ENCODE measurements at regions not wholly inside any gene's neighbourhood (a gene's known extent, or its start where the extent isn't known, plus 50 kb on each side); places are given as distances from the start of the nearest gene placed in this dataset.
"Not testable (repeated sequence)": the region's sequence is repeated elsewhere in the genome, so short reads cannot be mapped to it uniquely, and the experiment has no call there.

- DNase-seq = not testable (repeated sequence)
Measured at GRCh38 chr1:143764831-143765230, 207.0 kb downstream of the FAM72C start.

- not testable (repeated sequence) for DNase-seq
Measured at GRCh38 chr1:143760366-143760765, 211.4 kb downstream of the FAM72C start.

GRCh38 chr1:143755961-143756360 is 215.8 kb downstream of the FAM72C start:
- not testable (repeated sequence) for DNase-seq

- no peak for DNase-seq
Measured at GRCh38 chr1:143748906-143749305, 222.9 kb downstream of the FAM72C start.

- DNase-seq = no peak
Measured at GRCh38 chr1:143736562-143736961, 235.2 kb downstream of the FAM72C start.

GRCh38 chr1:143735764-143736461 is 235.9 kb downstream of the FAM72C start:
- DNase-seq = peak; percentile 30

GRCh38 chr1:143734261-143734660 is 237.5 kb downstream of the FAM72C start:
- DNase-seq = not testable (repeated sequence)

- not testable (repeated sequence) for DNase-seq
Measured at GRCh38 chr1:143730890-143731289, 240.9 kb downstream of the FAM72C start.

GRCh38 chr1:143729449-143730111 is 242.2 kb downstream of the FAM72C start:
- DNase-seq = not testable (repeated sequence)

- DNase-seq = not testable (repeated sequence)
Measured at GRCh38 chr1:143728802-143729448, 242.9 kb downstream of the FAM72C start.

- no peak for DNase-seq
Measured at GRCh38 chr1:143727263-143727662, 244.5 kb downstream of the FAM72C start.

GRCh38 chr1:143721024-143721373 is 250.8 kb downstream of the FAM72C start:
- DNase-seq = no peak

GRCh38 chr1:143720087-143721023 is 251.4 kb downstream of the FAM72C start:
- DNase-seq = no peak

- no peak for DNase-seq
Measured at GRCh38 chr1:143718524-143718923, 253.3 kb downstream of the FAM72C start.

GRCh38 chr1:143718021-143718420 is 253.8 kb downstream of the FAM72C start:
- DNase-seq = no peak

GRCh38 chr1:143717434-143717833 is 254.4 kb downstream of the FAM72C start:
- no peak for DNase-seq

- not testable (repeated sequence) for DNase-seq
Measured at GRCh38 chr1:143714913-143715312, 256.9 kb downstream of the FAM72C start.

- peak; percentile 15 for DNase-seq
Measured at GRCh38 chr1:143709606-143710259, 262.1 kb downstream of the FAM72C start.

- not testable (repeated sequence) for DNase-seq
Measured at GRCh38 chr1:143702739-143703138, 269.0 kb downstream of the FAM72C start.

- DNase-seq = no peak
Measured at GRCh38 chr1:143699731-143700130, 272.1 kb downstream of the FAM72C start.

- no peak for DNase-seq
Measured at GRCh38 chr1:143699115-143699514, 272.7 kb downstream of the FAM72C start.

- DNase-seq = peak; percentile 13
Measured at GRCh38 chr1:143698016-143698415, 273.8 kb downstream of the FAM72C start.
